ENCODE measurements at regions not wholly inside any gene's neighbourhood (a gene's known extent, or its start where the extent isn't known, plus 50 kb on each side); places are given as distances from the start of the nearest gene placed in this dataset.

GRCh38 chr7:46449743-46450142, 528.7 kb upstream of the IGFBP3 start:
- no peak for DNase-seq (ENCODE audit: low read depth)

DNA sequence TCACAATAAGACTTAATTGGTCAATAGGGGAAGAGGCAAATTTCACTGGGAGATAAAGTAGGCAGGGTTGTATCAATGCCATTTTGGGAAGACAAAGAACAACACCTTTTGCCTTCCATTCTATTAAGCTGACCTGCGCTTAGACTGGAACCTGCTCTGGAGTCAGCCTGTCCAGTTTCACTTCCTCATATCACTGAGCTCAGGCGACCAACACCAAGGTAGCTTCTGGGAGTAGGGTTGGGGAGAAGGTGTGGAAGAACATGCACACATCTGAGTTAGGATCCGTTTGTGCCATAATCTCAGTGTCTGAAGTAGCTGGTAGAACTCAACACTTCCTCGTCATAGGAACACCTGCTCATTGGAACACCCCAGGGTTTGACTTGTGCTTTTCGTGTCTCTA, 527.4 kb upstream of the IGFBP3 start:
- no peak for DNase-seq (ENCODE audit: low read depth)

DNA sequence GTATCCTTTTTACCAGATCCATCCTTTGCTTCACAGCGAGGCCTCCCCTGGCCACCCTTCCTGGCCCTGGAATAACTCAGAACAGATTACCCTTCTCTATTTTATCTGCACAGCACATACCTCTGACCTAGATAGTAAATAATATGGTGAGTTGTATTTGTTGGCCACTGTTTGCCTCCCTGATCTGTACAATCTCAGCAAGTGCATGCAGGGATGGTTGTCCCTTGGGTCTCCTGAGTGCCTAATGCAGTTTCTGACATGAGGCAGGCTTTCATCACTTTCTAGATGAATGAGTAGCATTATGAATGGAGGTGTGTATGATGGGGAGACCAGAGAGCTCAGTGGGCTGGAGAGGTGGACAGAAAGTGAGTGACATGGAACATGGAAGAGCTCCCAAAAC, 525.1 kb upstream of the IGFBP3 start:
- no peak for DNase-seq (ENCODE audit: low read depth)

DNA sequence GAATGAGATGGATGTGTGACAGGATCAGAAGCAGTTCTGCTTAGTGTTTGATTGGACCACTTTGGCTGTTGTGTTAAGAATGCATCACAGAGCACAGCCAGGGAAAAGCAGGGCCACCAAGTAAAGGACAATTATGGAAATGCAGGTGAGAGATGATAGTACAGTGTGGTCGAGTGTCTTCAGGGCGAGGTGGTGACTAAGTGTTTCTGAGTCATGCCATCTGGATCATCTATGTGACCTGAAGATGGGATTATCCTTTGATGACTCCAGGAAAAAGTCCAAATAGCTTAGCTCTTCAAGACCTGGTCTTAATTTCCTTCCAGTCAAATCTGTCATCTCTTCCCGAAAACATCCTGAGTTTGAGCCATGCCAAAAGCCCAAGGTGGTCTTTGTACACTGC, 523.2 kb upstream of the IGFBP3 start:
- peak; percentile 59 for DNase-seq (ENCODE audit: low read depth)

GRCh38 chr7:46440186-46440585, 519.1 kb upstream of the IGFBP3 start:
- no peak for DNase-seq (ENCODE audit: low read depth)

DNA sequence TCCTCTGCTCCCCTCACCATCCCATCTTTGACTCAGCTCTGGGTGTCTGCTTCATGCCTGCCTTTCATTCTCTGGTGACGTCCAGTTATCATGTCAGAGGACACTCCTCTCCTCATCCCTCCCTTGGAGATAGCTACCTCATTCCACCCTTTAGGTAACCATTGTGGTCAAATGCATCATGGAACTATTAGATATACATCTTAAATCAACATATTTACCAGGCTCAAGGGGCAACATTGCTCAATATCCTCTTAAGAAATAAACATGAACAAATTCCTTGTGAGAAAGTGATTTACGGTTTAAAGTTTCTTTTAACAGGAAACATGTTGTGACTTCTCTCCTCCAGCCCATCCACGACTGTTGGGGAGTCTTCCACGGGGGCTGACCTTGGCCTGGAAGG, 511.6 kb upstream of the IGFBP3 start:
- DNase-seq (ENCODE audit: low read depth), result peak; percentile 87

DNA sequence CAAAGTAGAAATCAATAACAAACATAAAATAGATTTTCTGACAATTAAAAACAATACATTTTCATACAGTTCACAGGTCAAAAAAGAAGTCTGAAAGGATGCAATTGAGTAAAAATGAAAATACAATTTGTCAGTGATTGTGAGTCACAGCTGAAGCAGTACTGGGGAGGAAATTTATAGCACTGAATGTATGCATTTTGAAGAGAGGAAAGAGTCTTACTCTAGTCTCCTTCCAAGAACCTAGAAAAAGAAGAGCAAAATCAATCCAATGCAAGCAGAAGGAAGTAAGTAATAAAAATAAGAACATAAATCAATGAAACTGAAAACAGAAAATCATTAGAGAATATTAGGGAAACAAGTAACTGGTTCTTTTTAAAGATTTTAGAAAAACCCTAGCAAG, 507.2 kb upstream of the IGFBP3 start:
- DNase-seq (ENCODE audit: low read depth), result no peak

- peak; percentile 38 for DNase-seq (ENCODE audit: low read depth)
Measured at GRCh38 chr7:46424934-46425333, 503.9 kb upstream of the IGFBP3 start.

- no peak for DNase-seq (ENCODE audit: low read depth)
Measured at GRCh38 chr7:46421441-46422230, 500.6 kb upstream of the IGFBP3 start.

- DNase-seq (ENCODE audit: low read depth), result no peak
Measured at GRCh38 chr7:46414946-46415345, 493.9 kb upstream of the IGFBP3 start.

DNA sequence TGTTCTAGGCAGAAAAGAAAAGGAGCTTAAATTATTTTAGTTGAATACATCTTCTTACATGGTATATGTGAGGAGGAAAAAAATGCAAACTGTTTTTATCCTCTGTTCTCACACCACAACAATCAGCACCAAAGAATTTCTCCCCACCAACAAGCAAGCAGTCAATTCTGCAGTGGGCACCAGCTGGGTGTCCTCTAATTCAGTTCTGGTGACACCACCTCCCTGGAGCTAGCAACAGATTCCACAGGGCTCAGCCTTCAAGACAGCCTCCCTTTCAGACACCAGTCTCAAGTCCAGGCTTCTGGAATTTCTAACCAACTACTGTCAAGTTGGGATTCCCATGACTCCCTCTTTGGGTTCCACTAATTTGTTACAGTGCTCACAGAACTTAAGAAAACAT, 490.2 kb upstream of the IGFBP3 start:
- no peak for DNase-seq (ENCODE audit: low read depth)

DNA sequence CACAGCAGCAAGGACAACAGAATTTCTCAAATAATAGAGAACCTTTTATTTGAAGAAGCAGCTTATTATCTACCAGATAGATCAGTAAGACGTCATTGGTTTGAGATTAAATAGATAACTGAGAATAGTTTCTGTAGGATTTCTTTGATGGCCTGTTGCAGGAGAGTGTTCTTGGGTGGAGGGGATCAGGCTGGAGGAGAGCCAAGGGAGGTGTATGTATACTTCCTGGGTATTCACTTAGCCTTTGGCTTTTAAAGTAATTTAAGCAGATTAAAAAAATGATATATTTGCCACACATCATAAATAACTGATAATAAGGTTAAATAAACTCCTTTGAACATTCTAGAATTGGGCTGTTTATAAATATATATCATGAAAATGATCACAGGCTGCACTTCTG, 486.1 kb upstream of the IGFBP3 start:
- DNase-seq (ENCODE audit: low read depth), result no peak

- DNase-seq (ENCODE audit: low read depth), result no peak
Measured at GRCh38 chr7:46397591-46397990, 476.5 kb upstream of the IGFBP3 start.

GRCh38 chr7:46396481-46396880, 475.4 kb upstream of the IGFBP3 start:
- no peak for DNase-seq (ENCODE audit: low read depth)

- DNase-seq (ENCODE audit: low read depth), result no peak
Measured at GRCh38 chr7:46393142-46393541, 472.1 kb upstream of the IGFBP3 start.

DNA sequence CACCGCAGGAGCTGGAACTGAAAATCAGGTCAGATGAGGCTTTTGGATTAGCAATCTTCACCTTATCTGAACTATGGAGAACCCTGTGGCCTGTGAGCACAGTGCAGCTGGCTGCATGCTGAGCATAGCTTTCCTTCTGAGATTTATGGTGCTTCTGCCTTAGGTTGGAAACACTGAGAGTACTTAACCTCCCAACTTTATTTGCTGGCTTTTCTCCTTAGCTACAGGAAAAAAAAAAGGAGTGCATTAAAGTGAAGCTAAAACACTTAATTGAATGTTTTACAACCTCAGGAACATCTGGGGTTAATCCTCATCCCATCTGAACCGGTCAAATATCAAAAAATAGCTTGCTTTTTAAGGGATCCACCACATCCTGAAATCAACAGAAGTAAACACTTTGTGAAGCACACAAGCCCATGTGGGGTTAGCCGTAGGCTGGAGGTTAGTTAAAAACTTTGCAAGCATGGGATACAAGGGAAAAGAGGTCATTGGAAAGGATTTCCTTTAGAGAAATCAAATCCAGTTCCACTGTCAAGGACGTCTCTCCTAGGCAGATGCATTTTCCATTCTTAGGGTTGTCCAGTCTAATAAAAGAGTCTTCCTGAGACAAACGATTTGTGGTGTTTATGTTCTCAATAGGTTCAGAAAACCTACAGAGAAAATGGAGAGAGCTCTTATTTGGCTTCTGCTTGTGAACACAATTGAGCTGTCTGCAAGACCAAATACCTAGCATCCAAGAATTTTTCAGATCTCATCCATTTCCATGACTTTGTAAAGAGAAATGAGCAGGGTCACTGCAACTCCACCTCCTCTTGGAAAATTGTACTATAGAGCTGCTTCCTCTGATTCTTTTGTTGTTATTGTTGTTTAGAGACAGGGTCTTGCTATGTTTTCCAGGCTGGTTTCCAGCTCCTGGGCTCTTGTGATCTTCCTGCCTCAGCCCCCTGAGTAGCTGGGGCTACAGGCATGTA, 470.4 kb upstream of the IGFBP3 start:
- DNase-seq (ENCODE audit: low read depth), result no peak

GRCh38 chr7:46390042-46390441, 469.0 kb upstream of the IGFBP3 start:
- DNase-seq (ENCODE audit: low read depth), result no peak

GRCh38 chr7:46389146-46389545, 468.1 kb upstream of the IGFBP3 start:
- DNase-seq (ENCODE audit: low read depth), result no peak

DNA sequence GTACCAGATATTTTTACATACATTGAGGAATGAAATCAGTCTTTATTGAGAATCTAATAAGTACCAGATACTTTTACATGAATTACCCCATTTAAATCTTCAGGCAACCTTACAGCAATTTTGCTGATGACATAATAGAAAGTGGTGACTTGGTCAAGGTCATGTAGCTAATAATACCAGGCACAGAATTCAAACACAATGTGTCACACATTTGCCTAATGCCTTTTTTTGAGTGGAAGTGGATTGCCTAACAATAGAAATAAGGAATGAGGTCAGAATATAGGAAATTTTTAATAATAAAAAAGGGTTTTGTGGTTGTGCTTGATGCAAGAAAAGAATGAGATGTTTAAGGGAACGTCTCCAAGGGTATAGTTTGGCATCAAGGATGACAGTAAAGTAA, 466.6 kb upstream of the IGFBP3 start:
- peak; percentile 55 for DNase-seq (ENCODE audit: low read depth)

DNA sequence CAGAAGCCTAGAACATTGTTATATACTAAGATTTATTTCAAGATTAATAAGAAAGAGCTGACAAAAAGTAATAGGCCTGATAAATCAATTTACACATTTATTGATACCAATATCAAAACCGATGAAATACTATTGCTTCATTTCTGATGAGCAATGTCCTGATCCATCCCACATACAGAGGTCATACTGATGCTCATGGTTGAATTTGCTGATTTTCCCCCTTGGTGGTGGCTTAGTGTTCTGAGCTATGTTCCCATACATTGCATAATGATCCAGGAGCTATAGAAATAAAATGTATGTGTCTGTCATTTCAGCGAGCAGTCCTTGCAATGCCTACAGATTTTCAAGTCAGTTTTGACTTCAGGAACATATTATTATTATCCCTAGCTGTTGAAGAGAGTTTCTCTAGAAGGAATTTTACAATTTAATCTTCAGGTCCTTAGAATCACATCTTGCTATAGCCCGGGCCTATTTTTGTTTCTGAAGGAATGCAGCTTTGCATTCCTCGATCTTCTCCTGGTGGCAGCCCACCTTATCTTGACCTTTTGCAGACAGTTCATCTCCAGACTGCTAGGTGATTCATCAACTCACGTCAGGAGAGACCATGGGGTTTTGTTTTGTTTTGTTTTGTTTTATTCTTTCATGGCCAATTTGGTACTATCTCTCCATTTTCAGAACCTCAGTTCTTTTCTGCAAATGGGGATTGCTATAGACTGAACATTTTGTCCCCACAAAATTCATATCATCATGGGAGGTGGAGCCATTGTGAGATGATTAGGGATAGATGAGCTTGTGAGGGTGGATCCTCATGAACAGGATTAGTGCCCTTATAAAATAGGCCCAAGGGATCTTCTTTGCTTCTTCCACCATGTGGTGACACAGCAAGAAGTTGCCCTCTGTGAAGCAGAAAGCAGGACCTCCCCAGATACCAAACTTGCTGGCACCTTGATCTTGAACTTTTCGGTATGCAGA, 465.6 kb upstream of the IGFBP3 start:
- peak; percentile 57 for DNase-seq (ENCODE audit: low read depth)

GRCh38 chr7:46385662-46386309, 464.7 kb upstream of the IGFBP3 start:
- DNase-seq (ENCODE audit: low read depth), result peak; percentile 89
